Right hindlimb (tissue), 1 donor: ENCODE measurements at regions not wholly inside any gene's neighbourhood (a gene's known extent, or its start where the extent isn't known, plus 50 kb on each side); places are given as distances from the start of the nearest gene placed in this dataset.
A peak's percentile ranks its signal among the peaks of the same experiment; 100 is the strongest.

ENCODE experiments used
- DNase-seq: peaks from one replicate; pipeline ENCODE4 v3.0.0-alpha.2; 2018

DNA sequence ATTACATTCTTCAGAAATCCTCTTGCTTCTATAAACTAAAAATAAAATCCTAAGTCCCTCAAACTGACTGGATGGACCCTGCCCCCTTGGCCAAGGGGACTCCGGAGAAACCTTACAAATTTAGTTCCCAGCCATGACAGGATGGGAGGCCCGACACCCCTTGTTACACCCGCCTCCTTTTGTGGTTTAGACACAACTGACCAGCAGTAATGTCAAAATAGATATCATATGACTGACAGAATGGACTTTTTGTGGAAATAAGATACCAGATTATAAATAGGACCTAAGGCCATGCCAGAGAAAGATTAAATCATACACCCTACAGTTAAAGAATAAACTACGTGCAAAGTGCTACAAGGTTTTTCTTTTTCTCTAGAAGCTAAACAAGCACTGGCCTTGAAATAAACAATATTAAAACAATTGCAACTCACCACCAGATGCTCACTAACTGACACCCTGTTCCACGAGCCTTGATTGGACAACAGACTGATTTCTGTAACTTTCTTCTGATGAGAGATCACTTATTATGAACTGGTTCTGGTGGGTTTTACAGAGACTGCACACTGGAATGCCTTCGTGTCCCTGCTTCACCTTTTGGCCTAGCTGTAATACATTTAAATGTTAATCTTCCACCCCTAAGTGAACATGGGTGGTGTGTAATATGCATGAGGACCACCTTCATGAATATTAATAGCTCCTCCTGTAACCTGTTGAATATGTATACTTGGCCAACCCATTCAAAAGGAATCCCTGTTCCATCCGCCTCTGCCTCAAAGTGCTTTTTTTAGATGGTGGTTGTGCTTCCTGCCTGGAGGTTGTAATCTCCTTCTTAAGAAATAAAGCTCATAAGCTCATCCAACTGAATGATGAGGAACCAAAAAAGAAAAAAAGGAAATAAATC, 99.6 kb downstream of the ODF2L start:
- DNase-seq: no peak

DNA sequence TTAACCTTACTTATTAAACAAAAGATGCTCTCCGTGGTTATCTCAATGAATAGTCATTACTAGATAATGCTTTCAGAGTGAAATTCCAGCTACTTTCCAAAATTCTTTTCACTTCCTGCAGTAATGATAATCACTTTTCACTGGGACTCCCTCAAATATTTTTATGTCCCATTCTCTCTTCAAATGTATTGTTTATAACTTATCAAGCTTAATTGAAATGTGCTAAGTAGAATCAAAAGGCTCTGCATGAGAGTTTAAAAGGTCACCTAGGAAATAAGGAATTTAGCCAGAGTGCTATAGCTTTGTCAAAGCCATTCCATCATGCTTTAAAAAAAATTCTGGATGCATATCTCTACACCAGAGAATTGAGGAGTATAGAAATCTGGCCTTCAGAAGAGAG, 106.4 kb downstream of the ODF2L start:
- no peak for DNase-seq

DNA sequence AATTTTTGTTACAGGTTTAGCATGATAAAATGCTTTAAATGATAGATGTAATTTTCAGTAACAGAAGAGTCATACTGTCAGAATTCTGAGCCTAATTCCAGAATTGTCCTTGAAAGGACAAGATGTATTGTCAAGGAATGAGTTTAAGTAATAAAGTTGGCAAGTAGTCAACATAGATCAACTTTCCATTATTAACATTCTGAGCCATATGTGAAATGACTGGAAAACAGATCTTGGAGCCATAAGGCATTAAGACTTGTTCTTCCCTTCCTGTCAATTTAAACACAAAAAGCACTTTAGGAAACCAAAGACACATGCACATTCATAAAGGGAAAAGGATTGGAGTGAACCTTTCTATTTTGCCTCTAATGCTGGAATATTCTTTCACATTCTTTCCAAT, 107.0 kb downstream of the ODF2L start:
- no peak for DNase-seq

DNA sequence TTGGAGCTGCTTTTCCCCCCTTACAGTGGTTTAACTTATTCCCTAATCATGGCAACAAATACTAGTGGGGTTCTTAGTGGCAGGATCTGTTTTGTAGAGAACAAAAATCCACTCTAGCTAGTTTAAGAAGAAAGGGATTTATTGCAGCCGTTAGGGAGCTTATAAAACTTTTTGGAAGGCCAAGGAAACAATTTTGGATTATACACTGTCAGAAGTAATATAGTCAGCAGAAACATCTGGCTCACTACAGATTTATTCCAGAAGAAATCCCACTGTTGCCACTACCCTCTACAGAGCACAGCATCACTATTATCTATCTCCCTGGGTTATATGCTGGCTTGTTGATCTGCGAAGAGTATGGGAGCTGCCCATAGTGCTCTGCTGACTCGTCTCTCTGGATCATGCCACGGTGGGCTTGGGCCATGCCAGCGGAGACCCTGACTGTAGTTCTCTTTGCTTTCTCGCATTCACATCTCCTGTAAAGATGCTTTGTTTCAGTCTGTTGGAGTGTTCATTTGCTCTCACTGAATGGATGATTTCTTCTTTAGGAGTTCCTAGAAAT, 107.5 kb downstream of the ODF2L start:
- peak; percentile 62 for DNase-seq

DNA sequence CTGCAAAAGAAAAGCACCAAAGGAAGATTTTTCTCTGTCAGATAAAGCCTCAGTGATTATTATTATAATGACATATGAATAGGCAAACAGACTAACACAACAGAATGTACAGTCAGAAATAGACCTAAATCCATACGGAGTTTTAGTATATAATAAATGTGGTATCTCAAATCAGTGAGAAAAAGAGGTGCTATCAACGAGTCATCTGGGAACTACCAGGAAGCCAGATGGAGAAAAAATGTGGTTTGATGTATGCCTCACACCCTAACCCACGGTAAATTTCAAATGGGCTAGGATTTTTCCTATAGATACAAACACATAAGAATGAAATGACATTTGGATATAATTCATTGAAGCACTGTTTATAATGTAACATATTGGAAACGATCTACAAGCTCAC, 110.3 kb downstream of the ODF2L start:
- DNase-seq: no peak

DNA sequence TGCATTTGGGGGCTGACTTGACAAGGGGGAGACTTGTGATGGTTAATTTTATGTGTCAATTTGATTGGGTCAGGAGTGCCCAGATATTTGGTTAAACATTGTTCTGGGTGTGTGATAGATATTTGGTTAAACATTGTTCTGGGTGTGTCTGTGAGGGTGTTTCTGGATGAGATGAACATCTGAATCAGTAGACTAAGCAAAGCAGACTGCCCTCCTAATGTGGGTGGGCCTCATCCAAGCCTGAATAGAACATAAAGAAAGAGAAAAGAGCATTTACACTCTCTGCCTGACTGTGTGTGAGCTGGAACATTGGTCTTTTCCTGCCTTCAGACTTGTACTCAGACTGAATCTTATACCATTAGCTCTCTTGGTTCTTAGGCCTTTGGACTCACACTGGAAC, 113.5 kb downstream of the ODF2L start:
- DNase-seq: no peak

DNA sequence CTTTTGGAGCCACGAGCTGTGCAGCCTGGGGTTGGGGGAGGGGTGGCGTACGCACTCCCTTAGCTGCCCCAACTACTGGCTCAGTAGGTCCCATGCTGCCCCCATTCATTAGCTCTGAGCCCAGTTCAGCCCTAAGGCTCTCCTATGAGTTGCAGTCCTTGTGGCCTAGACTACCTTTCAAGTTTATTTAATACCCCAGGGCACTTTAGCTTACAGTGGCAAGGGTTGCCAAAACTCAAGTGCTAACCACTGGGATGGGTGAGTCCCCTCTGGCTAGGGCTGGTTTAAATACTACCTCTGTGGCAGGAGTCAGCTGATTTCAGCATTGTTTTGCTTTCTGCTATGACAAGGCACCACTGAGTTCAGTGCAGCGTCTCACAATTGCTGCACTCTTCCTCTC, 118.2 kb downstream of the ODF2L start:
- no peak for DNase-seq

DNA sequence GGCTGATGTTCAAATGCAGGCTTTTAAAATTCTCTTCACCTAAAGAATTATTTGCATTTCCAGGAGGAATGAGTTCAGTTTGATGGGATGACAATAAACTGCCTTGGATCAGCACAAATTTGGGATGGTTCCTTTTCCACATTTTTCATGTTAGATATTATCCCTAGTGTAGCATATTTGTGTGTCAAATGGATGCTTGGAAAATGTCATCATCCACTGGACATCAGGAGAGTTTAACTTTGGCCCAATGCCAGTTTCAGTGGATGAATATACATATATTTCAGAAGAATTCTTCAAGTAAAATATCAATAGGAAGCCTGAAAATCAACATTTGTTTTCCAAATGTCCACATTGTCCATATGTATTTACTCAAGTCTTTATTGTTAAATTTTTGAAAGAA, 116.5 kb upstream of the COL24A1 start:
- DNase-seq: no peak

DNA sequence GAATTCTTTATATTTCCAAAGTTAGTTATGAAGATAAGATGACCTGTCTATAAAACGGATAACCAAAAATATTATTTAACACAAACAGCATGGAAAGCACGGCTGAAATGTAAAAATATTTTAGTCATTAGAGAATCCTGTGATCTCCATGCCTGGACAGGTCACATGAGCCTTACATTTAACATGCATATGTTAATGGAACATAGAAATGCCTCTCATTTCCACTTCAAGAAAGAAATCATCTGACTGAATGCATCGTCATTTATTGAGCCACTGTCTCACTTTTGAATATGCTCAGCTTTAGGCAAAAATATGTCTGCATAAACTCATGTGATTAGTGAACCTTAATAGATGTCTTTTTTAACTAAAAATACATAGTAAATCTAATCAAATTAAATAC, 115.5 kb upstream of the COL24A1 start:
- DNase-seq: no peak

DNA sequence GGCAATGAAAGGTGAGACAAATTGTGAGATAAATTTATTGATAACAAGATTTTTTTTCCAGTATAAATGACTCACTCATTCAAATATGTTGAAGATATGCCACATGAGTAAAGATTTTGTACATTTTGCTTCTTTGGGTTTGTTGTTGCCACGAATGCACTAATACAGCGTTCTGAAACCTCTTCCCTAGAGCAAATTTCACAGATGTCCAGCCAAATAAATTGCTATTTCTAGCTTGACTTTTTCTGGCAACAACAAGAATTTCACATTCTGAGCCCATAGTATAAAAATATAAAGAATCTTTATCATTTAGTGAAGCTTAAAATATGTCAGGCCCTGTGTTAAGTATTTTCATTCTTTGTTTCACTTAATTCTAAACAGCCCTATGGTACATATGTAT, 114.5 kb upstream of the COL24A1 start:
- DNase-seq: no peak

DNA sequence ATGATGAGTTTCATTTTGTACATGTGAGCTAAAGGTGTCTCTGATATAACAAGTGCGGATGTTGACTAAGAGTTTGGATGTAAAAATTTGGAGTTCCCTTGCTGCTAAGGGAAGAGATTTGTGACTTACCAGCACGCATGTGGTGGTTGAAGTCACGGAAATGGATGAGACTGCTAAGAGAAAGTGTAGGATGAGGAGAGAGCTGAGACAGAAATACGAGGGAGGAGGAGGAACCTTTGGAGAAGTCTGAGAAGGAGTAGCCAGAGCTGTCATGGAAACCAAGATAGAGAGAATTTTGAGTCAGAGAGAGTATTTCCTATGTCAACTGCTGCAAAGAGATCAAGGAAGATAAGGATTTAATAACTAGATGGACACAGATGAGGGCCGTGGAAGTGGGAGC, 106.5 kb upstream of the COL24A1 start:
- no peak for DNase-seq

DNA sequence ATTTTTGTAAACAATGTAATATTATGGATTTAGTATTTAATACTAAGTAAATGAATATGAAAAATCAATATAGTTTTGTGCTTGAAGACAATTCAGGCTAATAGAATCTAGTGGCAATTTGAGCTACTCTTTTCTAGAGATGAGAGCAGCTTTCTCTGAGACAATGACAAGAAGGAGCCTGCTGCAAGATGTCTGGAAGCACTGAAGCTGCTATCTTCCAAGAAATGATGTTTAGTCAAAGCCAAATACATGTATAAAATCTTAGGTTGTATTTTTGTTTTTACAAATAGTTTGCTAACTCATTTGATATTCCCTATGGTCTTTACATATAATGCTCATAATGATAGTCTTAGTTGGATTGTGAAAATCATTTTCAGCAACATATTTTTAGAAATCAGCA, 103.9 kb upstream of the COL24A1 start:
- no peak for DNase-seq

DNA sequence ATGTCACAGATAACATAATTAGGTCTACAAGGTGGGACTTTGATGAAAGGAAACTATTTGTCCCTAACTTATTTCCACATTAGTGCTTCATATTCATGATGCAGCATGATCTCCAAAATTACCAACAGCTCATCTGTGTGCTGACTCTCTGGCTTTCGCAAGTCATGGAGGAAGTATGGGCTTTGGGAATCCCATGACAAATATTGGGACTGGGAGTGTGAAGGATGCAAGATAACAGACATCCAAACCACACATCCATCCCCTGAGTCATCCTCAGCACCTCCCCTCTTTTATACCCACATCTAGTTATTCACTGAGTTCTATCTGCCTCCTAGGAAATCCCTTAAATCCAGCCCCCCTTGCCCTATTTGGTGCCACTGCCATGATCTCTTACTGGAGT, 102.8 kb upstream of the COL24A1 start:
- no peak for DNase-seq

DNA sequence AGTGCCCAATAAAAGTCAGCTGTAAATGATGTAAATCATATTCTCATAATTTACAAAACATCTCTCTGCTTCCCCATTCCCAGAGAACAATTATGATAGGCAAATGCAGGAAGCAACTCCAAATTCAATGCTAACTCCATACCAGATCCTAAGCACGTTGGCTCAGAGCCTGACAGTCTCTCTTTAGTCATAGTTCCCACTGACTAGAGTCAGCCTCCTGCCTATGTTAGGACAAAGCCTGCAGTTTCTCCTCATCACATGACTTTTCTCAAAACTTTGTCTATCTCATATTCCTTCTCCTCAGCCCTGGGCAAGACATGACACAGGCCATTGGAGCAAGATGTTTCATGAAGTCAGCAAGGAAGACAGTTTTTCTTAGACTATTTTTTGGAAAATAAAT, 101.5 kb upstream of the COL24A1 start:
- DNase-seq: no peak

DNA sequence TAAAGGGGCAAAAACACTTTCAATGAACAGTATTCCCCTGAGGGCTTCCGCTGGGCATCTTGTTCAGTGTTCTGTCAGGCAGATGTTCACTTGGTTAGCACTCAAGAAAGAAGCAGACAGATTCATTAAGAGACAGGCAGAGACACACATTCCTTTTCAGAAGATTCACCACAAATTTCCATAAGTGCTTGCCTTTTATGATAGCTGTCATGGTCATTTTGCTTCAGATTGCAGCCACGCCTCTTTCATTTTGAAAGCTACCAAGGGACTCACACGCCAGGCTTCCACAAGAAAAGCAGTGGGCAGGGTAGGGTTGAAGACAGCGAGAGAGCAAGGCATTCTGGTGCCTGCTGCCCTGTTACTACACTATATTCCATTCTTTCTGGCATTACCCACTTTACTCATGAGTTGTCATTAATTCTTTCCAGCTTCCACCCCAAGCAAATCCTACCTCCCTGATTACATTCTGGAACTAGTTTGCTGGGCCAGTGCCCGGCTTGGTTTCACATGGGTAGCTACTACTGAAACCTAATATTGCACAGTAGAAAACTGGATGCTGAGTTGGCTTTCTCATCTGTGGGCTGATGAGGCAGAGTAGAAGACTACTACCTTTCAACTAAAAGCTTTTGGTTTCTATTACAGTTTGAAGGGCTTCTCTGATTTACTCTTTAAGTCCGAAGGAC, 91.2 kb upstream of the COL24A1 start:
- peak; percentile 52 for DNase-seq

DNA sequence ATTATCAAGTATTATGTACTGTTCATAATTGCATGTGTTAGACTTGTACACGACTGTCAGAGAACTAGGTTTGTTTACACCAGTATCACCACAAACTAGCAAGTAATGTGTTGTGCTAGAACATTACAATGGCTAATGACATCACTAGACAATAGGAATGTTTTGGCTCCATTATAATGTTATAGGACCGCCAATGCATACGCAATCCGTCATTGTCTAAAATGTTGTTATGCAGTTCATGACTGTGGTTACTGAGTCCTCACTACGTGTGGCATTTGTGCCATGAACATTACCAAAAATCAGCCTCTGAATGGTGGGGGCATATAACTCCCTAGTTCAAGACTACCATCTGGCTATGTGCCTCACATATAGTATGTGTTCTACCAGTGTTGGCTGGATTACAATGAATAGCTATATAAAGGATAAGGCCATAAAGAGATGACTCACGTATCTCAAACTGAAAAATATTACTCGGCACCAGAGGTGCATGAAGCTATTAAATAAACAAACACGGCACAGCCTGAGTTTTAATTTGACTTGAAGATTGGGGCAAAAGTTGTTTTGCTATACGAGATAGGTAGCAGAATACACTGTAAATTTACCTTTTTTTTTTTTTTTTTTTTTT, 89.1 kb upstream of the COL24A1 start:
- no peak for DNase-seq

DNA sequence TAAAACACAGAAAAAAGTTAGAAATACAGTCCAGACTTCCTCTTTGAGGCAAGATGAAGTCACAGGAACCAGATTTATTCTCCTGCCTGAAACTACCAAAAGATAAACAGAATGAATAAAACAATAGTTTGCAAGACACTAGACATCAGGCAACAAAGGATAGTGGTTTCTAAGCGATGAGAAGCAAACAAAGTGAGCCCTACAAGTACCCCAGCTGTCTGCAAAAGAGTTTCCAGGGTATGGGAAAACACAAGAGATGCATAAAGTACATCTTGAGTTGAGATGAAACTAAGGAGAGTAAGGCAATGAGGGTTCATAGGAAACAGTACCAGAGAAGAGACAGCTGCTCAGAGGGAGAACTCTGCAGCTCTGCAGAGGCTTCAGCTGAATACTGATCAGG, 83.3 kb upstream of the COL24A1 start:
- DNase-seq: no peak

DNA sequence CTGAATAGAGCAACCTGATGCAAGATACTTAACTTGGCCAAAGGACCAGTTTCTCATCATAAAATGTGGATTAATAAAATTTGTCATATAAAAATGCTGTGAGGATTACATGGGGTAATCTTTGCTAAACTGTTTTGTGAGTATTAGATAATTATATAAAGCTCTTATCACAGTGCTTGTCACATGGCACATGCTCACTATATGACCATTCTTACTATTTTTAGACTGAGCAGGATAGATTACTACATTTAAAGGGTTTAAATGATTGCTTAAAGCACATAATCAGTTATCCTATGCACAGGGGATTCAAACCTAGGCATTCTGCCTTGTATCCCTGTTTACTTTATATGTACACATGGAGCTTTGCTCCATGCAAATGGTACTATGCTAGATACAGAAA, 82.9 kb upstream of the COL24A1 start:
- no peak for DNase-seq

DNA sequence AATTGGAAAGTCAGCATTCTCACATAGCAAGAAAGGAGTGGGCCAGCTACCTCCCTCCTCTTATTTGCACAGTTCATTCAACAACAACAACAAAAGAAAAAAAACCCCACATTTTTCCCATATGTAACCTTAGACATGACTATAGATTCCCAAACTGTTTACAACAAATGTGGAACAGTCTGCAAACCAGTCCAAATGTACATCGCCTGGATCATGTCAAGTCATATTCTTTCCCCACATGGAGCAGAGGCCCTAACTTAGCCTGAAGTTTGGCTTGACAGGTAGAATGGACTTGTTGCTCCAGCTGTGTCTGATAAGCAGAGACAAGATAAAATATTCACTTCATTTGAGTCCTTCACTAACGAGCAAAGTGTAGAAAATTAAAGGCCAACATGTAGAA, 81.7 kb upstream of the COL24A1 start:
- DNase-seq: no peak

DNA sequence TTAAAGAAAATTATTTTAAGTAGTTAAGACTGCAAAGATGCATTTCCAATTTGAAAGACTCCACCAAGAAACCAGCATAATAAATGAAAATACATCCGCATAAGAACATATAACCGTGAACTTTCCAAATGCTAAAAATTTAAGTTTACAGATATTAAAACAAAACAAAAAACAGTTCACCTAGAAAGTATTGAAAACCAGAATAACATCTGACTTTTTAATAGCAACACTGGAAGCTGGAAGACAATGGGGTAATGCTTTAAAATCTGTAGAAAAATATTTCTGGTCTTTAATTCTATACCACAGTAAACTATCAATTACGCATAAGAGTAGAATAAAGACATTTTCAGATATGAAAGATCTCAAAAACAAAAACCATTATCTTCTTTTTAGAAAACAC, 79.3 kb upstream of the COL24A1 start:
- no peak for DNase-seq

DNA sequence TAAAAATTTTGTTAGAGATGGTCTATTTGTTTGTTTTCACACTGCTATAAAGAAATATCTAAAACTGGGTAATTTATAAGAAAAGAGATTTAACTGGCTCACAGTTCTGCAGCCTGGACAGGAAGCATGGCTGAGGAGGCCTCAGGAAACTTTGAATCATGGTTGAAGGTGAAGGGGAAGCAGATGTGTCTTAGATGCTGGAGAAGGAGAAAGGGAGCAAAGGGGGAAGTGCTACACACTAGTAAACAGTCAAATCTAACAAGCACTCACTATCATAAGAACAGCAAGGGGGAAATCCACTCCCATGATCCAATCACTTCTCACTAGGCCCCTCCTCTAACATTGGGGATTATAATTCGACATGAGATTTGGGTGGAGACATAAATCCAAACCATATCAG, 76.8 kb upstream of the COL24A1 start:
- DNase-seq: no peak

DNA sequence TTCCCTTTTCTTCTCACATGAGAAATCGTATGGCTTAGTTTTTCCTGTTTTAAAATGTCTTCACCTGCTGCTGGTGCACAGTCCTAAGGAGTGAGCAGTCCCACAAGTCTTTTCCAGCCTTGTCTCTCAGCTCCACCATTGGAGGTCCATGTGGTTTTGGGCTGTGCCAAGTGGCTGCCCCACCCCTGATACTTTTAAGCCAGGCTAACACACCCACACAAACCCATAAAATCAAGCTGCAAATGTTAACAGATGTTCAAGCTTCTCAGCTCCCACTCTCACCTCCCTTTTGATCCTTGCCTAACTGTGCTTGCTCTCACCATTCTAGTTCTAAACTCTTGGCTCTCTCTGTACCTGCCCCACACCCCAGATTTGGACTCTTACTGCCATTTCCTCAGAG, 74.5 kb upstream of the COL24A1 start:
- no peak for DNase-seq

DNA sequence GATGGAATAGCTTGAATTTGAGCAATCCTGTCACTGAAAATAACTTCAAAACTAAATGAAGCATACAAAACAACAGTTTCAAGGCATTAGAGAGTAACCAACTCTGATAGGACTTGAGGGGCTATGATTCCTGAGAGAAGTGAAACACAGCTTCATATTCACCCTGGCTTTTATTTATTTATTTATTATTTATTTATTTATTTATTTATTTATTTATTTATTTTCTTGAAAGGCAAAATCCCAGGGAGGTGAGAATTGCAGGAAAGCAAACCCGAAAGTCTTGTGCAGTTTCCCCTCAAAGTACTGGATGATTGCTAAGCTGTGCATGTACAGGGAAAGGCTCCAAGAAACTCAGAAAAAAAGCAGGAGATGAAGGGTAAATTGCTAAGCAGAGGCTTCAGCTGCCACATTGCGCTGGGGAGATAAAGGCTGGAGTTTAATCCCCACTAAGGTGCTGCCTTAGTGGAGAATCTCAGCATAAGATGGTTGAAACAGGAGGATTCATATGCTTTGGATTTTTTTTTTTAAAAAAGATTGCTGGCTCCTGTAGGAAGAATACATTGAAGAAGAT, 72.9 kb upstream of the COL24A1 start:
- DNase-seq: no peak
